ENCODE measurements at regions not wholly inside any gene's neighbourhood (a gene's known extent, or its start where the extent isn't known, plus 50 kb on each side); places are given as distances from the start of the nearest gene placed in this dataset.

DNA sequence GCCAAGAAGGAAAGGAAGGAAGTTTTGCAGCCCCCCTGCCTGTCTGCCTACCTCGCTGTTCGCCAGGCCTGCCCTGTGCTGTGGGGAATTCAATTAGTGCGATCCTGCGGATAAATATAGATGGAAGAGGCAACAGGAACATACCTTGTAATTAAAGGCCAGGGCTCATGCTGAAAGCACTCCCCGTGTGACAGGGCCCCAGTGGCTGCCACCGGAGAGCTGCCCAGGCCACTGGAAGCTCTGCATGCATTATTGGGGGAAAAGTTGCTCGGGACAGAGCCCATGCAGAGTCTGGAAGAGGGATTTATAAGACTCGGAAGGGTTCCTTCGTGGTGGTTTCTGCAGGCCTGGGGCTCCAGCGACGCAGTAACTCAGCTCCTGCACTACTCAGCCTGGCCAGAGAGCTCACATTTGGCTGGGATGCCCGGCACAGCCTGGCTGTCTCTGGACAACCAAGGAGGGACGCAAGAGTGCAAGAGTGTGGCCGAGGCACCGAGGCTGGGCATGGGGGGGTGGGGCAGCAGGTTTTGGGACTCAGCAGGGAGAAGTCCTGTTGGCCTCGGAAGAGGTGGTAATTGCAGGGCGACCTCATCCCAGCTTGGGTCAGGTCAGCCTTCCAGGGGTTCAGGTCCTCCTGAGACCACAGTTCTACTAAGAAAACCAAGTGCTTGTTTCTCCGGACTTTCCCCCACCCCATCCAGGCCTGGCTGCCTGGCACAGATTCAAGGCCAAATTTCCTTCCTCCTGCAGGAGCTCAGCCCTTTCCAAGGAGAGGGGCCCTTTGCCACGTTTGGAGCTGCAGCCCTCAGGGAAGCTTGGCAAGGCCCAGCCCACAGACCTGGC lies 68.1 kb upstream of the GGTA1 start:
- peaks cover 24 to 54% (median 39%) of the 10 kb centered on the region in 9 donors for H3K4me1 ChIP-seq
- no peaks in the 10 kb centered on the region for H3K9me3 ChIP-seq
- H3K27ac ChIP-seq = peak overlapping the region; percentile 60 to 96 (median 86)
- peak overlapping the region in 9 of 10 donors; percentile 32 to 62 (median 47) for H3K4me3 ChIP-seq
- TF ChIP-seq, protein P1, sequence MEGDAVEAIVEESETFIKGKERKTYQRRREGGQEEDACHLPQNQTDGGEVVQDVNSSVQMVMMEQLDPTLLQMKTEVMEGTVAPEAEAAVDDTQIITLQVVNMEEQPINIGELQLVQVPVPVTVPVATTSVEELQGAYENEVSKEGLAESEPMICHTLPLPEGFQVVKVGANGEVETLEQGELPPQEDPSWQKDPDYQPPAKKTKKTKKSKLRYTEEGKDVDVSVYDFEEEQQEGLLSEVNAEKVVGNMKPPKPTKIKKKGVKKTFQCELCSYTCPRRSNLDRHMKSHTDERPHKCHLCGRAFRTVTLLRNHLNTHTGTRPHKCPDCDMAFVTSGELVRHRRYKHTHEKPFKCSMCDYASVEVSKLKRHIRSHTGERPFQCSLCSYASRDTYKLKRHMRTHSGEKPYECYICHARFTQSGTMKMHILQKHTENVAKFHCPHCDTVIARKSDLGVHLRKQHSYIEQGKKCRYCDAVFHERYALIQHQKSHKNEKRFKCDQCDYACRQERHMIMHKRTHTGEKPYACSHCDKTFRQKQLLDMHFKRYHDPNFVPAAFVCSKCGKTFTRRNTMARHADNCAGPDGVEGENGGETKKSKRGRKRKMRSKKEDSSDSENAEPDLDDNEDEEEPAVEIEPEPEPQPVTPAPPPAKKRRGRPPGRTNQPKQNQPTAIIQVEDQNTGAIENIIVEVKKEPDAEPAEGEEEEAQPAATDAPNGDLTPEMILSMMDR (IDR thresholded peaks at IDR 0.05) = no peak
- WGBS, 2 donors = 15 to 16% methylated on average over 19 of the region's 19 CpGs
- no peaks in the 10 kb centered on the region for H3K27me3 ChIP-seq
- ATAC-seq = peak; percentile 11 to 67 (median 52)
- DNase-seq = peak; percentile 32 to 40
- intact Hi-C loops (cut with DNase I) = loop anchor here in 1 of 10 donors (5.0 kb wide), 1 partner anchor 45 kb away; no protein-coding TSS in a partner anchor
- H3K36me3 ChIP-seq = no peaks in the 10 kb centered on the region

DNA sequence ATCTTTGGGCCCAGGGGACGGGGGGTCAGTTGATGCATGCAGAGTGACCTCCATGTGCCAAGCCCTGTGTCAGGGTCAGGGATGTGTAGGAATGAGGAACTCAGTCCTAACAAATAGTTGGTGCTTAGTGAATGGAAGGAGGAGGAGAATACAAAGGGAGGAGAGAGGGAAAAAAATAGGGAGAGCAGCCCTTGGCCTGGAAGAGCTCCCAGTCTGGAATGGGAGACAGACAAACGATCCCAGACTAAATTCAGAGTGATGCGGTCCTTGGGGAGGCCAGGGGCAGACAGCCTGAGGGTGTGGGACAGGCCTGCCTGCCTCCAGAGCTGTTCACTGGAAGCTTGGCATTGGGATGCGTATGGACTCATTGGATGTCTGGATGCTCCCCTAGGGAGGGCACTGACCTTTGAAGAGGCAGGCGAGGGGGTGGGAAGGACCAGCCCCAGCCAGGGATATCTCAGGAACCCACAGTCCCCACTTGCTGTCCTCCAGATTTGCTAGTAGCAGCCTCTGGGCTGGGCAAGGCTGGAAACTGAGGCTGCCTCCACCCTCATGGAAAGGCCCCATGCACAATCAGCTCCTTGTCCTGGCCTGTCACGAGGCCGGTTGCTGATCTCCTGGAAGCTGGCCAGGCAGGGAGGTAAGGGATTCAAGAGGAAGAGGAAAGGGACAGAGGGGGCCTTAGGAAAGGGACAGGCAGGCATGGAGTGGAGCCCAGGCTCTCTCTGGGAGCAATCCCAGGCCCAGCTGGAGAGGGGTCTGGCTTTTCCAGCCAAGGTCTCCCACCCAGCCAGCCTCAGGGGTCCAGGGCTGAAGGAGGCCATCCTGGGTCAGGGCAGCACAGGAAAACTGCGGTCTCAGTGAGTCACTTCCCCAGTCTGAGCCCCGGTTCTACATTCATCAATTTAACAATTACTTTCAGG lies 69.0 kb upstream of the GGTA1 start:
- peak; percentile 53 to 70 for DNase-seq
- TF ChIP-seq, protein P1 (IDR thresholded peaks at IDR 0.05) = no peak
- peak overlapping the region in 9 of 10 donors; percentile 32 to 62 (median 47) for H3K4me3 ChIP-seq
- no peaks in the 10 kb centered on the region for H3K9me3 ChIP-seq
- WGBS, 2 donors = 19 to 23% methylated on average over 9 of the region's 9 CpGs
- H3K27ac ChIP-seq = peak overlapping the region; percentile 60 to 96 (median 86)
- H3K36me3 ChIP-seq = no peaks in the 10 kb centered on the region
- intact Hi-C loops (cut with DNase I) = loop anchor here in 1 of 10 donors (5.0 kb wide), 1 partner anchor 44 kb away; no protein-coding TSS in a partner anchor
- no peaks in the 10 kb centered on the region for H3K27me3 ChIP-seq
- H3K4me1 ChIP-seq = peaks cover 24 to 56% (median 39%) of the 10 kb centered on the region in 9 donors
- peak; percentile 34 to 63 (median 49) for ATAC-seq

DNA sequence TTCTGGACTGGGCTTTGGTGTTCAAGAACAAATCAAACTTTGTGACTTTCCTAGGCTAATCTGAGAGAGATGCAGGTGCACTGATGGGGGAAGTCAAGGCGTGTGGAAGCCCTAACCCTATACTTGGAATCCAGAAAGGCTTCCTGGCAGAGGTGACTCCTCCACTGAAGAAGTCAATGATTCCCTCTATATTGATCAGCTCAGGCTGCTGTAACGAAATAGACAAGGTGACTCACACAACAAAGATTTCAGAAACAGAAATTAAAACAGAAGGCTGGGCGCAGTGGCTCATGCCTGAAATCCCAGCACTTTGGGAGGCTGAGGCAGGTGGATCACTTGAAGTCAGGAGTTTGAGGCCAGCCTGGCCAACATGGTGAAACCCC lies 69.6 kb upstream of the GGTA1 start:
- ATAC-seq (no peak), DNase-seq (no peak)
- H3K36me3 ChIP-seq = no peaks in the 10 kb centered on the region
- peaks cover 24 to 62% (median 39%) of the 10 kb centered on the region in 9 donors for H3K4me1 ChIP-seq
- 76 to 79% methylated on average over 3 of the region's 3 CpGs for WGBS, 2 donors
- H3K27me3 ChIP-seq = no peaks in the 10 kb centered on the region
- TF ChIP-seq, protein P1 (IDR thresholded peaks at IDR 0.05) = no peak
- H3K27ac ChIP-seq = peak overlapping the region in 6 of 10 donors; percentile 83 to 96 (median 90)
- no peaks in the 10 kb centered on the region for H3K9me3 ChIP-seq
- intact Hi-C loops (cut with DNase I) = loop anchor here in 1 of 10 donors (5.0 kb wide), 1 partner anchor 43 kb away; no protein-coding TSS in a partner anchor
- peak overlapping the region in 1 of 10 donors; percentile 62 for H3K4me3 ChIP-seq

DNA sequence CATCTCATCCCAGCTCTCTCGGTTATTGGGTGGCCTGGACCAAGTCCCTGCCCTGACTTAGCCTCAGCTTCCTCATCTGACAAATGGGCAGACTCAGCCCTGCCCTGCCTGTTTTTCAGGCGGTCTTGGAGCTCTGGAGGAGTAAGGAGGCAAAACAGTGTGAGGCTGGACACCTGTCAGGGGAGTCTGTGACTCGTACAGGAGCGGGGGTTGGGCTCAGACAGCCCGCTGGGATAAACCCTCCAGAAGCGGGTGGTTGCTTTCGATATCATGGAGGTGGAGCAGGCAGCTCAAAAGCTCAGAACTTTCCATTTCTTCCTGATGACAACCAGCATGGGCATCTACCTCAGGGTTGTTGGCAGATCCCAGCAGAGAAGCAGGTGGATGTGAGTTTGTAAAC lies 72.9 kb upstream of the GGTA1 start:
- H3K4me1 ChIP-seq = peaks cover 24 to 64% (median 27%) of the 10 kb centered on the region in 9 donors
- DNase-seq = no peak
- 85 to 90% methylated on average over 7 of the region's 7 CpGs for WGBS, 2 donors
- peaks cover 0 to 4% (median 0%) of the 10 kb centered on the region in 9 donors for H3K36me3 ChIP-seq
- no peak overlapping the region for H3K4me3 ChIP-seq
- ATAC-seq = no peak
- intact Hi-C loops (cut with DNase I) = no loop called here
- no peaks in the 10 kb centered on the region for H3K9me3 ChIP-seq
- no peak overlapping the region for H3K27ac ChIP-seq
- no peaks in the 10 kb centered on the region for H3K27me3 ChIP-seq
- TF ChIP-seq, protein P1 (IDR thresholded peaks at IDR 0.05) = no peak
